ENCODE measurements at regions not wholly inside any gene's neighbourhood (a gene's known extent, or its start where the extent isn't known, plus 50 kb on each side); places are given as distances from the start of the nearest gene placed in this dataset.

- Histone ChIP-seq H3K27ac (ENCODE audit: low read length) (no peak overlapping the region), H3K9me3 (ENCODE audit: control insufficient read depth, insufficient read depth, low read length) (no peaks in the 10 kb centered on the region), H3K27me3 (ENCODE audit: control insufficient read depth, insufficient read depth, low read length) (no peaks in the 10 kb centered on the region), H3K4me3 (ENCODE audit: low read length) (no peak overlapping the region), H3K4me1 (ENCODE audit: control insufficient read depth, insufficient read depth, low read length) (no peaks in the 10 kb centered on the region), H3K36me3 (ENCODE audit: control insufficient read depth, insufficient read depth, low read length) (no peaks in the 10 kb centered on the region)
- Mint-ChIP-seq H3K36me3 (no peaks in the 10 kb centered on the region), H3K4me3 (no peak overlapping the region), H3K27me3 (ENCODE audit: low read depth in 2 of 2) (peaks cover 0 to 3% of the 10 kb centered on the region in 2 donors), H3K9me3 (peaks cover 2 to 7% of the 10 kb centered on the region in 2 donors), H3K4me1 (no peaks in the 10 kb centered on the region), H3K27ac (no peak overlapping the region)
- DNase-seq (no peak), ATAC-seq (no peak)
- no peak for TF ChIP-seq CTCF (IDR thresholded peaks at IDR 0.05)
- 85% methylated on average over 4 of the region's 4 CpGs for WGBS (ENCODE audit: insufficient coverage)
- intact Hi-C loops (cut with micrococcal nuclease): no loop called here
Measured at GRCh38 chr2:2880938-2881337, 496.7 kb downstream of the EIPR1 start.

- Histone ChIP-seq H3K27ac (ENCODE audit: low read length) (no peak overlapping the region), H3K9me3 (ENCODE audit: control insufficient read depth, insufficient read depth, low read length) (no peaks in the 10 kb centered on the region), H3K4me3 (ENCODE audit: low read length) (no peak overlapping the region), H3K27me3 (ENCODE audit: control insufficient read depth, insufficient read depth, low read length) (no peaks in the 10 kb centered on the region), H3K36me3 (ENCODE audit: control insufficient read depth, insufficient read depth, low read length) (no peaks in the 10 kb centered on the region), H3K4me1 (ENCODE audit: control insufficient read depth, insufficient read depth, low read length) (no peaks in the 10 kb centered on the region)
- no peak for ATAC-seq
- WGBS (ENCODE audit: insufficient coverage): 59% methylated on average over 5 of the region's 7 CpGs
- no peak for TF ChIP-seq CTCF (IDR thresholded peaks at IDR 0.05)
- Mint-ChIP-seq H3K27me3 (ENCODE audit: low read depth in 2 of 2) (peaks cover 0 to 3% of the 10 kb centered on the region in 2 donors), H3K9me3 (peaks cover 2 to 7% of the 10 kb centered on the region in 2 donors), H3K27ac (no peak overlapping the region), H3K4me3 (no peak overlapping the region), H3K36me3 (no peaks in the 10 kb centered on the region), H3K4me1 (no peaks in the 10 kb centered on the region)
- no peak for DNase-seq
- intact Hi-C loops (cut with micrococcal nuclease): no loop called here
Measured at GRCh38 chr2:2879781-2880180, 497.8 kb downstream of the EIPR1 start.

DNA sequence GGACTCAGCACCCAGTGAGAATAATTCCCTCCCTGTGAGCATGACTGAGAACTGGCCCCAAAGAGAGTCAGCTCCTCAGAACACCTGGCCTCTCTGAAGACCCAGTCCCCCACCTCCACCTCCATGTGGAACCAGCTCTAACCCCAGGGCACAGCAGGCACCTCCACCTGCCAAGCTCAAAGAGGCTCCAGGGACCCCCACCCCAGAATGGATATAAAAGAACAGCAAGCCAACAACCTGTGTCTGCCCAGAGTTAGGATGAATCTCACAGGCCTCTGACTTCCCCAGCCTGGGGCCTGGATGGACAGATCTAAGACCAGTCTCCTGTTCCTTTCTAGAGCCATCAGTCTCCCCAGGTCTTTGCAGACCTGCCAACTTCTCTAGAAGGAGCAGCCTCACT is 498.5 kb downstream of the EIPR1 start:
- H3K36me3 ChIP-seq (ENCODE audit: control insufficient read depth, insufficient read depth, low read length): no peaks in the 10 kb centered on the region
- no peak for ATAC-seq
- Mint-ChIP-seq H3K27me3 (ENCODE audit: low read depth in 2 of 2) (peaks cover 0 to 3% of the 10 kb centered on the region in 2 donors), H3K9me3 (peaks cover 2 to 7% of the 10 kb centered on the region in 2 donors), H3K27ac (no peak overlapping the region), H3K36me3 (no peaks in the 10 kb centered on the region), H3K4me1 (no peaks in the 10 kb centered on the region), H3K4me3 (no peak overlapping the region)
- no peaks in the 10 kb centered on the region for H3K9me3 ChIP-seq (ENCODE audit: control insufficient read depth, insufficient read depth, low read length)
- H3K4me3 ChIP-seq (ENCODE audit: low read length): no peak overlapping the region
- intact Hi-C loops (cut with micrococcal nuclease): no loop called here
- no peaks in the 10 kb centered on the region for H3K4me1 ChIP-seq (ENCODE audit: control insufficient read depth, insufficient read depth, low read length)
- no peak for DNase-seq
- no peaks in the 10 kb centered on the region for H3K27me3 ChIP-seq (ENCODE audit: control insufficient read depth, insufficient read depth, low read length)
- no peak for TF ChIP-seq CTCF (IDR thresholded peaks at IDR 0.05)
- H3K27ac ChIP-seq (ENCODE audit: low read length): no peak overlapping the region

- H3K4me1 Mint-ChIP-seq: no peaks in the 10 kb centered on the region
- Histone ChIP-seq H3K27me3 (ENCODE audit: control insufficient read depth, insufficient read depth, low read length) (no peaks in the 10 kb centered on the region), H3K9me3 (ENCODE audit: control insufficient read depth, insufficient read depth, low read length) (no peaks in the 10 kb centered on the region), H3K36me3 (ENCODE audit: control insufficient read depth, insufficient read depth, low read length) (no peaks in the 10 kb centered on the region), H3K4me1 (ENCODE audit: control insufficient read depth, insufficient read depth, low read length) (no peaks in the 10 kb centered on the region), H3K27ac (ENCODE audit: low read length) (no peak overlapping the region), H3K4me3 (ENCODE audit: low read length) (no peak overlapping the region)
- H3K4me3 Mint-ChIP-seq: no peak overlapping the region
- TF ChIP-seq CTCF (IDR thresholded peaks at IDR 0.05): no peak
- WGBS (ENCODE audit: insufficient coverage): 86% methylated on average over 13 of the region's 13 CpGs
- DNase-seq (no peak), ATAC-seq (no peak)
- no peaks in the 10 kb centered on the region for H3K9me3 Mint-ChIP-seq
- intact Hi-C loops (cut with micrococcal nuclease): no loop called here
- no peak overlapping the region for H3K27ac Mint-ChIP-seq
- no peaks in the 10 kb centered on the region for H3K27me3 Mint-ChIP-seq (ENCODE audit: low read depth in 2 of 2)
- H3K36me3 Mint-ChIP-seq: no peaks in the 10 kb centered on the region
Measured at GRCh38 chr2:2877427-2877826, 500.2 kb downstream of the EIPR1 start.
